Jurkat, Clone E6-1 (cell line): ENCODE measurements at regions not wholly inside any gene's neighbourhood (a gene's known extent, or its start where the extent isn't known, plus 50 kb on each side); places are given as distances from the start of the nearest gene placed in this dataset.
"Not testable (repeated sequence)": the region's sequence is repeated elsewhere in the genome, so short reads cannot be mapped to it uniquely, and the experiment has no call there.

Experiments
- DNase-seq: peaks from one replicate; pipeline ENCODE4 v3.0.0-alpha.2; 2011; ENCODE audit warnings: low read depth, low spot score
- H3K4me3 ChIP-seq: 2 replicates; pipeline ENCODE4 v1.5.1; 2011; ENCODE audit warnings: mild to moderate bottlenecking, low read length, control low read depth, moderate library complexity

GRCh38 chr5:96125231-96125891 lies 163.7 kb upstream of the ELL2 start:
- no peak for DNase-seq
- no peak overlapping the region for H3K4me3 ChIP-seq

GRCh38 chr5:96124589-96124988 lies 162.9 kb upstream of the ELL2 start:
- DNase-seq, result no peak
- H3K4me3 ChIP-seq, result no peak overlapping the region

- H3K4me3 ChIP-seq, result no peak overlapping the region
- no peak for DNase-seq
Observed at GRCh38 chr5:96123418-96123817, 161.8 kb upstream of the ELL2 start.

- no peak overlapping the region for H3K4me3 ChIP-seq
- no peak for DNase-seq
Observed at GRCh38 chr5:96121364-96121763, 159.7 kb upstream of the ELL2 start.

GRCh38 chr5:96120120-96120519 lies 158.5 kb upstream of the ELL2 start:
- H3K4me3 ChIP-seq, result no peak overlapping the region
- DNase-seq, result no peak

GRCh38 chr5:96117771-96118651 lies 156.4 kb upstream of the ELL2 start:
- DNase-seq, result no peak
- no peak overlapping the region for H3K4me3 ChIP-seq

- DNase-seq, result no peak
- no peak overlapping the region for H3K4me3 ChIP-seq
Observed at GRCh38 chr5:96115147-96115807, 153.6 kb upstream of the ELL2 start.

GRCh38 chr5:96114736-96115135 lies 153.1 kb upstream of the ELL2 start:
- H3K4me3 ChIP-seq, result no peak overlapping the region
- DNase-seq, result no peak

GRCh38 chr5:96113170-96113939 lies 151.7 kb upstream of the ELL2 start:
- no peak overlapping the region for H3K4me3 ChIP-seq

GRCh38 chr5:96112703-96113102 lies 151.1 kb upstream of the ELL2 start:
- no peak for DNase-seq
- H3K4me3 ChIP-seq, result no peak overlapping the region

More at GRCh38 chr5:96113170-96113939, 151.7 kb upstream of the ELL2 start:
- no peak for DNase-seq

- DNase-seq, result no peak
- no peak overlapping the region for H3K4me3 ChIP-seq
Observed at GRCh38 chr5:96112123-96112670, 150.5 kb upstream of the ELL2 start.

- H3K4me3 ChIP-seq, result no peak overlapping the region
- no peak for DNase-seq
Observed at GRCh38 chr5:96111080-96111756, 149.6 kb upstream of the ELL2 start.

GRCh38 chr5:96110300-96110699 lies 148.6 kb upstream of the ELL2 start:
- no peak for DNase-seq

GRCh38 chr5:96108629-96109028 lies 147.0 kb upstream of the ELL2 start:
- H3K4me3 ChIP-seq, result not testable (repeated sequence)

More at GRCh38 chr5:96110300-96110699, 148.6 kb upstream of the ELL2 start:
- no peak overlapping the region for H3K4me3 ChIP-seq

GRCh38 chr5:96103829-96104228 lies 142.2 kb upstream of the ELL2 start:
- DNase-seq, H3K4me3 ChIP-seq: not testable (repeated sequence)

More at GRCh38 chr5:96108629-96109028, 147.0 kb upstream of the ELL2 start:
- DNase-seq, result not testable (repeated sequence)

GRCh38 chr5:96101358-96102089 lies 139.9 kb upstream of the ELL2 start:
- DNase-seq, result no peak

GRCh38 chr5:96097488-96097887 lies 135.8 kb upstream of the ELL2 start:
- not testable (repeated sequence) for DNase-seq, H3K4me3 ChIP-seq

More at GRCh38 chr5:96101358-96102089, 139.9 kb upstream of the ELL2 start:
- no peak overlapping the region for H3K4me3 ChIP-seq

GRCh38 chr5:96096724-96097123 lies 135.1 kb upstream of the ELL2 start:
- no peak overlapping the region for H3K4me3 ChIP-seq
- DNase-seq, result no peak
